ENCODE measurements at regions not wholly inside any gene's neighbourhood (a gene's known extent, or its start where the extent isn't known, plus 50 kb on each side); places are given as distances from the start of the nearest gene placed in this dataset.

DNA sequence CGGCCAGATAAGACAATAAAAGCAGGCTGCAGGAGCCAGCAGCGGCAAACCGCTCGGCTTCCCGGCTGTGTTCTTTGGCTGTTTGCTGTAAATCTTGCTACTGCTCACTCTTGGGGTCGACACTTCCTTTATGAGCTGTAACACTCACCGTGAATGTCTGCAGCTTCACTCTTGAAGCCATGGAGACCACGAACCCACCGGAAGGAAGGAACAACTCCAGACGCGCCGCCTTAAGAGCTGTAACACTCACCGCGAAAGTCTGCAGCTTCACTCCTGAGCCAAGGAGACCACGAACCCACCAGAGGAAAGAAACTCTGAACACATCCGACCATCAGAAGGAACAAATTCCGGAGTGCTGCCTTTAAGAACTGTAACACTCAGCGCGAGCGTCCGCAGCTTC, 451.7 kb downstream of the AGTPBP1 start:
- WGBS, 2 experiments (ENCODE audit: extremely low coverage in 2 of 2, insufficient read length in 1 of 2), result 83% methylated on average over 7 of the region's 21 CpGs; no CpG with 5 or more reads in 1 of the 2 experiments
- H3K9me3 ChIP-seq (ENCODE audit: control insufficient read depth, insufficient read depth, low read length), result peaks cover 18% of the 10 kb centered on the region
- no peak for TF ChIP-seq MAZ (IDR thresholded peaks at IDR 0.05; ENCODE audit: borderline replicate concordance, low read depth, low read length)
- TF ChIP-seq, protein P1, sequence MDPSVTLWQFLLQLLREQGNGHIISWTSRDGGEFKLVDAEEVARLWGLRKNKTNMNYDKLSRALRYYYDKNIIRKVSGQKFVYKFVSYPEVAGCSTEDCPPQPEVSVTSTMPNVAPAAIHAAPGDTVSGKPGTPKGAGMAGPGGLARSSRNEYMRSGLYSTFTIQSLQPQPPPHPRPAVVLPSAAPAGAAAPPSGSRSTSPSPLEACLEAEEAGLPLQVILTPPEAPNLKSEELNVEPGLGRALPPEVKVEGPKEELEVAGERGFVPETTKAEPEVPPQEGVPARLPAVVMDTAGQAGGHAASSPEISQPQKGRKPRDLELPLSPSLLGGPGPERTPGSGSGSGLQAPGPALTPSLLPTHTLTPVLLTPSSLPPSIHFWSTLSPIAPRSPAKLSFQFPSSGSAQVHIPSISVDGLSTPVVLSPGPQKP (IDR thresholded peaks at IDR 0.05; ENCODE audit: borderline replicate concordance, low read depth, low read length), result no peak
- no peak for TF ChIP-seq POLR2A (IDR thresholded peaks at IDR 0.05; ENCODE audit: low read depth, low read length)
- TF ChIP-seq, protein P2, sequence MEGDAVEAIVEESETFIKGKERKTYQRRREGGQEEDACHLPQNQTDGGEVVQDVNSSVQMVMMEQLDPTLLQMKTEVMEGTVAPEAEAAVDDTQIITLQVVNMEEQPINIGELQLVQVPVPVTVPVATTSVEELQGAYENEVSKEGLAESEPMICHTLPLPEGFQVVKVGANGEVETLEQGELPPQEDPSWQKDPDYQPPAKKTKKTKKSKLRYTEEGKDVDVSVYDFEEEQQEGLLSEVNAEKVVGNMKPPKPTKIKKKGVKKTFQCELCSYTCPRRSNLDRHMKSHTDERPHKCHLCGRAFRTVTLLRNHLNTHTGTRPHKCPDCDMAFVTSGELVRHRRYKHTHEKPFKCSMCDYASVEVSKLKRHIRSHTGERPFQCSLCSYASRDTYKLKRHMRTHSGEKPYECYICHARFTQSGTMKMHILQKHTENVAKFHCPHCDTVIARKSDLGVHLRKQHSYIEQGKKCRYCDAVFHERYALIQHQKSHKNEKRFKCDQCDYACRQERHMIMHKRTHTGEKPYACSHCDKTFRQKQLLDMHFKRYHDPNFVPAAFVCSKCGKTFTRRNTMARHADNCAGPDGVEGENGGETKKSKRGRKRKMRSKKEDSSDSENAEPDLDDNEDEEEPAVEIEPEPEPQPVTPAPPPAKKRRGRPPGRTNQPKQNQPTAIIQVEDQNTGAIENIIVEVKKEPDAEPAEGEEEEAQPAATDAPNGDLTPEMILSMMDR (conservative IDR thresholded peaks at IDR 0.05; ENCODE audit: low read depth, low read length), result no peak
- TF ChIP-seq RAD21 (IDR thresholded peaks at IDR 0.05; ENCODE audit: low read length), result no peak
- no peak for TF ChIP-seq FOS (IDR thresholded peaks at IDR 0.05; ENCODE audit: low read depth, low read length)
- TF ChIP-seq MAFK (IDR thresholded peaks at IDR 0.05; ENCODE audit: low read depth, low read length), result no peak
- no peak for TF ChIP-seq CEBPB (IDR thresholded peaks at IDR 0.05; ENCODE audit: low read depth, low read length)
- no peak for TF ChIP-seq RCOR1 (IDR thresholded peaks at IDR 0.05; ENCODE audit: insufficient replicate concordance, low read length)
- TF ChIP-seq SMC3 (IDR thresholded peaks at IDR 0.05; ENCODE audit: low read depth, low read length), result no peak
- TF ChIP-seq MXI1 (IDR thresholded peaks at IDR 0.05; ENCODE audit: borderline replicate concordance, low read depth, low read length), result no peak
- TF ChIP-seq NFE2L2 (IDR thresholded peaks at IDR 0.05; ENCODE audit: low read depth, low read length), result no peak
- no peak for TF ChIP-seq CHD1 (IDR thresholded peaks at IDR 0.05; ENCODE audit: low read depth, low read length)
- TF ChIP-seq, protein P3, sequence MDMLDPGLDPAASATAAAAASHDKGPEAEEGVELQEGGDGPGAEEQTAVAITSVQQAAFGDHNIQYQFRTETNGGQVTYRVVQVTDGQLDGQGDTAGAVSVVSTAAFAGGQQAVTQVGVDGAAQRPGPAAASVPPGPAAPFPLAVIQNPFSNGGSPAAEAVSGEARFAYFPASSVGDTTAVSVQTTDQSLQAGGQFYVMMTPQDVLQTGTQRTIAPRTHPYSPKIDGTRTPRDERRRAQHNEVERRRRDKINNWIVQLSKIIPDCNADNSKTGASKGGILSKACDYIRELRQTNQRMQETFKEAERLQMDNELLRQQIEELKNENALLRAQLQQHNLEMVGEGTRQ (IDR thresholded peaks at IDR 0.05; ENCODE audit: low read depth, low read length), result no peak
- TF ChIP-seq BHLHE40 (IDR thresholded peaks at IDR 0.05; ENCODE audit: low read depth, low read length), result no peak
- no peak for TF ChIP-seq RFX5 (IDR thresholded peaks at IDR 0.05; ENCODE audit: low read depth, low read length)
- no peak overlapping the region for H3K14ac ChIP-seq (replicated peaks; ENCODE audit: low read depth, low read length)
- no peak overlapping the region for H2BK15ac ChIP-seq (ENCODE audit: low read depth, low read length)
- no peaks in the 10 kb centered on the region for H3K27me3 ChIP-seq (ENCODE audit: control insufficient read depth, insufficient read depth, low read length)
- H4K91ac ChIP-seq (ENCODE audit: insufficient read depth, low read depth, low read length), result no peak overlapping the region
- no peaks in the 10 kb centered on the region for H3K36me3 ChIP-seq (ENCODE audit: control insufficient read depth, insufficient read depth, low read length)
- no peak overlapping the region for H2BK120ac ChIP-seq (ENCODE audit: low read depth, low read length)
- ATAC-seq (ENCODE audit: low read depth) (no peak), DNase-seq (no peak)
- no peaks in the 10 kb centered on the region for H4K20me1 ChIP-seq (ENCODE audit: insufficient read depth, low read length)
- no peak overlapping the region for H3K23ac ChIP-seq (ENCODE audit: low read depth, low read length)
- no peaks in the 10 kb centered on the region for H3K4me1 ChIP-seq (ENCODE audit: control insufficient read depth, insufficient read depth, low read length)
- H3K9ac ChIP-seq (ENCODE audit: low read depth, low read length), result no peak overlapping the region
- H3K4me3 ChIP-seq (ENCODE audit: insufficient read depth, low read depth, low read length), result no peak overlapping the region
- dilution Hi-C loops (cut with HindIII; ENCODE audit: low sequenced_read_pairs, unreplicated experiment) (no loop called here), in situ Hi-C loops (cut with MboI; ENCODE audit: low sequenced_read_pairs) (no loop called here), intact Hi-C loops (cut with micrococcal nuclease) (no loop called here)
- H4K5ac ChIP-seq (ENCODE audit: low read depth, low read length), result no peak overlapping the region
- H2BK5ac ChIP-seq (ENCODE audit: low read depth, low read length, poor library complexity, severe bottlenecking), result no peak overlapping the region
- H3K79me1 ChIP-seq (ENCODE audit: low read depth in 1 of 2, low read length in 2 of 2), result no peaks in the 10 kb centered on the region
- H3K4ac ChIP-seq (ENCODE audit: low read depth, low read length), result no peak overlapping the region
- no peak overlapping the region for H2AFZ ChIP-seq (replicated peaks; ENCODE audit: low read length, poor library complexity)
- no peak overlapping the region for H3K56ac ChIP-seq (ENCODE audit: extremely low read depth, insufficient read depth, low read length)
- no peaks in the 10 kb centered on the region for H3K9me1 ChIP-seq (ENCODE audit: insufficient read depth, low read length)
- no TSS peak for BruUV-seq (replicated peaks)
- POLR2A ChIA-PET (ENCODE audit: unreplicated experiment), result no interaction called here
- H2BK20ac ChIP-seq (ENCODE audit: low read depth, low read length), result no peak overlapping the region
- H2AK5ac ChIP-seq (ENCODE audit: low read depth, low read length), result no peak overlapping the region
- H3K27ac ChIP-seq (ENCODE audit: insufficient read depth, low read length), result no peak overlapping the region
- CTCF ChIA-PET, result no interaction called here
- H3K4me2 ChIP-seq (ENCODE audit: low read depth, low read length), result no peak overlapping the region
- H4K8ac ChIP-seq (ENCODE audit: low read depth in 2 of 2, low read length in 2 of 2), result no peak overlapping the region
- no peak overlapping the region for H3K18ac ChIP-seq (ENCODE audit: low read depth, low read length)
- H2AK9ac ChIP-seq (replicated peaks; ENCODE audit: low read depth, low read length, poor library complexity), result no peak overlapping the region
